Gastroesophageal sphincter (tissue), 3 donors: ENCODE measurements at regions not wholly inside any gene's neighbourhood (a gene's known extent, or its start where the extent isn't known, plus 50 kb on each side); places are given as distances from the start of the nearest gene placed in this dataset.
"Not testable (repeated sequence)": the region's sequence is repeated elsewhere in the genome, so short reads cannot be mapped to it uniquely, and the experiment has no call there.

Experiments used
- EP300 ChIP-seq: sonication (generic); formaldehyde crosslinking; IDR thresholded peaks from one replicate; pipeline ENCODE4 v1.6.1; 2017; ENCODE audit warnings: antibody characterized with exemption, mild to moderate bottlenecking
- POLR2A ChIP-seq, 2 donors: fragments of 450-650 bp; IDR thresholded peaks; one replicate each; pipeline ENCODE4 v1.6.1; 2017; ENCODE audit warnings: antibody characterized with exemption in 2 of 2, mild to moderate bottlenecking in 2 of 2, moderate library complexity in 1 of 2
- POLR2AphosphoS5 ChIP-seq: sonication (generic); formaldehyde crosslinking; IDR thresholded peaks from one replicate; pipeline ENCODE4 v1.6.1; 2017; ENCODE audit warnings: antibody characterized with exemption
- TF ChIP-seq, protein P1 (sequence below), 4 experiments: fragments of 200-600 bp in 2 of 4; fragments of 450-650 bp in 2 of 4; sonication (generic) in 1 of 4; IDR thresholded peaks; one replicate each; pipeline ENCODE4 v1.5.1; 2017 to 2019; ENCODE audit warnings: antibody characterized with exemption in 4 of 4, mild to moderate bottlenecking in 2 of 4, moderate library complexity in 2 of 4

DNA sequence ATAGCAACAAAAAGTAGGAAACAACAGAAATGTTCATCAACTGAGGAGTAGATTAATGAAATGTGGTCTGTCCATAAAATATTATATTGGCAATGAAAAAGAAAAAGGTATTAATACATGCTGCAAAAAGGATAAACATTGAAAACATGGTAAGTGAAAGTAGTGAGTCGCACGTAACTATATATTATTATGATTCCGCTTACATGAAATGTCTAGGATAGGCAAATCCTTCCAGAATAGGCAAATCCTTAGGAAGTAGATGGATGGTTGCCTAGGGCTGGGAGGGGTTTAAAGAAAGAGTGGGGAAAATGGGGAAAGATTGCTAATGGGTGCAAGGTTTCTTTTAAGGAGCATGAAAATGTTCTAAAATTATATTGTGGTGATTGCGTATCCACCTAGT, 198.1 kb upstream of the WSB1 start:
- TF ChIP-seq POLR2AphosphoS5; POLR2A (IDR thresholded peaks at IDR 0.05); EP300: not testable (repeated sequence)
- TF ChIP-seq, protein P1, sequence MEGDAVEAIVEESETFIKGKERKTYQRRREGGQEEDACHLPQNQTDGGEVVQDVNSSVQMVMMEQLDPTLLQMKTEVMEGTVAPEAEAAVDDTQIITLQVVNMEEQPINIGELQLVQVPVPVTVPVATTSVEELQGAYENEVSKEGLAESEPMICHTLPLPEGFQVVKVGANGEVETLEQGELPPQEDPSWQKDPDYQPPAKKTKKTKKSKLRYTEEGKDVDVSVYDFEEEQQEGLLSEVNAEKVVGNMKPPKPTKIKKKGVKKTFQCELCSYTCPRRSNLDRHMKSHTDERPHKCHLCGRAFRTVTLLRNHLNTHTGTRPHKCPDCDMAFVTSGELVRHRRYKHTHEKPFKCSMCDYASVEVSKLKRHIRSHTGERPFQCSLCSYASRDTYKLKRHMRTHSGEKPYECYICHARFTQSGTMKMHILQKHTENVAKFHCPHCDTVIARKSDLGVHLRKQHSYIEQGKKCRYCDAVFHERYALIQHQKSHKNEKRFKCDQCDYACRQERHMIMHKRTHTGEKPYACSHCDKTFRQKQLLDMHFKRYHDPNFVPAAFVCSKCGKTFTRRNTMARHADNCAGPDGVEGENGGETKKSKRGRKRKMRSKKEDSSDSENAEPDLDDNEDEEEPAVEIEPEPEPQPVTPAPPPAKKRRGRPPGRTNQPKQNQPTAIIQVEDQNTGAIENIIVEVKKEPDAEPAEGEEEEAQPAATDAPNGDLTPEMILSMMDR (IDR thresholded peaks at IDR 0.05) = not testable (repeated sequence)
